ENCODE measurements at regions not wholly inside any gene's neighbourhood (a gene's known extent, or its start where the extent isn't known, plus 50 kb on each side); places are given as distances from the start of the nearest gene placed in this dataset.

GRCh38 chr9:106615118-106615889, 247.7 kb upstream of the ZNF462 start:
- H3K27ac ChIP-seq (ENCODE audit: low read depth, low read length): no peak overlapping the region
- ATAC-seq (no peak), DNase-seq (no peak)
- Mint-ChIP-seq H3K27me3 (peaks cover 0 to 4% (median 0%) of the 10 kb centered on the region in 5 donors), H3K9me3 (peaks cover 0 to 11% (median 4%) of the 10 kb centered on the region in 11 donors), H3K4me3 (no peak overlapping the region), H3K4me1 (no peaks in the 10 kb centered on the region), H3K27ac (no peak overlapping the region), H3K36me3 (no peaks in the 10 kb centered on the region)
- ChIA-PET CTCF (no interaction called here), POLR2A (no interaction called here)
- no peaks in the 10 kb centered on the region for H3K9me3 ChIP-seq (ENCODE audit: control insufficient read depth in 2 of 3, low read length in 3 of 3)
- intact Hi-C loops (cut with micrococcal nuclease): no loop called here
- no peaks in the 10 kb centered on the region for H3K4me1 ChIP-seq (ENCODE audit: control insufficient read depth in 2 of 2, insufficient read depth in 2 of 2, low read length in 2 of 2)
- no peak overlapping the region for H3K4me3 ChIP-seq (ENCODE audit: low read length)
- no peaks in the 10 kb centered on the region for H3K27me3 ChIP-seq (ENCODE audit: control insufficient read depth in 2 of 2, insufficient read depth in 2 of 2, low read length in 2 of 2)
- no peaks in the 10 kb centered on the region for H3K36me3 ChIP-seq (ENCODE audit: control insufficient read depth in 2 of 3, insufficient read depth in 3 of 3, low read length in 3 of 3)

- Histone ChIP-seq H3K27ac (ENCODE audit: low read depth, low read length) (no peak overlapping the region), H3K27me3 (ENCODE audit: control insufficient read depth in 2 of 2, insufficient read depth in 2 of 2, low read length in 2 of 2) (no peaks in the 10 kb centered on the region), H3K9me3 (ENCODE audit: control insufficient read depth in 2 of 3, low read length in 3 of 3) (no peaks in the 10 kb centered on the region), H3K4me1 (ENCODE audit: control insufficient read depth in 2 of 2, insufficient read depth in 2 of 2, low read length in 2 of 2) (no peaks in the 10 kb centered on the region), H3K36me3 (ENCODE audit: control insufficient read depth in 2 of 3, insufficient read depth in 3 of 3, low read length in 3 of 3) (no peaks in the 10 kb centered on the region), H3K4me3 (ENCODE audit: low read length) (no peak overlapping the region)
- Mint-ChIP-seq H3K27ac (no peak overlapping the region), H3K27me3 (peaks cover 0 to 3% (median 0%) of the 10 kb centered on the region in 5 donors), H3K36me3 (no peaks in the 10 kb centered on the region), H3K4me3 (no peak overlapping the region), H3K9me3 (peaks cover 0 to 8% (median 4%) of the 10 kb centered on the region in 11 donors), H3K4me1 (no peaks in the 10 kb centered on the region)
- DNase-seq: no peak
- CTCF ChIA-PET: no interaction called here
- ATAC-seq: no peak
- intact Hi-C loops (cut with micrococcal nuclease): no loop called here
- POLR2A ChIA-PET: interaction anchor here (0.6 kb wide), 1 partner anchor 914 kb away, joined by 4 read pairs; no protein-coding TSS in a partner anchor
Observed at GRCh38 chr9:106616026-106616425, 246.9 kb upstream of the ZNF462 start.

GRCh38 chr9:106616851-106617345, 246.1 kb upstream of the ZNF462 start:
- no peak overlapping the region for H3K4me3 Mint-ChIP-seq
- ChIA-PET CTCF (no interaction called here), POLR2A (no interaction called here)
- no peak for ATAC-seq
- Histone ChIP-seq H3K9me3 (ENCODE audit: control insufficient read depth in 2 of 3, low read length in 3 of 3) (no peaks in the 10 kb centered on the region), H3K4me3 (ENCODE audit: low read length) (no peak overlapping the region), H3K4me1 (ENCODE audit: control insufficient read depth in 2 of 2, insufficient read depth in 2 of 2, low read length in 2 of 2) (no peaks in the 10 kb centered on the region), H3K27ac (ENCODE audit: low read depth, low read length) (no peak overlapping the region), H3K27me3 (ENCODE audit: control insufficient read depth in 2 of 2, insufficient read depth in 2 of 2, low read length in 2 of 2) (no peaks in the 10 kb centered on the region), H3K36me3 (ENCODE audit: control insufficient read depth in 2 of 3, insufficient read depth in 3 of 3, low read length in 3 of 3) (no peaks in the 10 kb centered on the region)
- H3K9me3 Mint-ChIP-seq: peaks cover 0 to 7% (median 3%) of the 10 kb centered on the region in 11 donors
- no peaks in the 10 kb centered on the region for H3K27me3 Mint-ChIP-seq
- no peak overlapping the region for H3K27ac Mint-ChIP-seq
- H3K4me1 Mint-ChIP-seq: no peaks in the 10 kb centered on the region
- intact Hi-C loops (cut with micrococcal nuclease): no loop called here
- DNase-seq: no peak
- H3K36me3 Mint-ChIP-seq: no peaks in the 10 kb centered on the region

- DNase-seq (no peak), ATAC-seq (no peak)
- Mint-ChIP-seq H3K27me3 (peaks cover 0 to 5% (median 0%) of the 10 kb centered on the region in 5 donors), H3K27ac (no peak overlapping the region), H3K9me3 (peaks cover 0 to 9% (median 3%) of the 10 kb centered on the region in 11 donors), H3K4me1 (no peaks in the 10 kb centered on the region), H3K4me3 (no peak overlapping the region), H3K36me3 (no peaks in the 10 kb centered on the region)
- Histone ChIP-seq H3K4me3 (ENCODE audit: low read length) (no peak overlapping the region), H3K27me3 (ENCODE audit: control insufficient read depth in 2 of 2, insufficient read depth in 2 of 2, low read length in 2 of 2) (no peaks in the 10 kb centered on the region), H3K4me1 (ENCODE audit: control insufficient read depth in 2 of 2, insufficient read depth in 2 of 2, low read length in 2 of 2) (no peaks in the 10 kb centered on the region), H3K9me3 (ENCODE audit: control insufficient read depth in 2 of 3, low read length in 3 of 3) (no peaks in the 10 kb centered on the region), H3K36me3 (ENCODE audit: control insufficient read depth in 2 of 3, insufficient read depth in 3 of 3, low read length in 3 of 3) (no peaks in the 10 kb centered on the region), H3K27ac (ENCODE audit: low read depth, low read length) (no peak overlapping the region)
- POLR2A ChIA-PET: no interaction called here
- intact Hi-C loops (cut with micrococcal nuclease): no loop called here
- CTCF ChIA-PET: no interaction called here
Observed at GRCh38 chr9:106619211-106619610, 243.8 kb upstream of the ZNF462 start.

GRCh38 chr9:106620081-106620480, 242.9 kb upstream of the ZNF462 start:
- intact Hi-C loops (cut with micrococcal nuclease): no loop called here

GRCh38 chr9:106620866-106621265, 242.1 kb upstream of the ZNF462 start:
- Histone ChIP-seq H3K4me3 (ENCODE audit: low read length) (no peak overlapping the region), H3K4me1 (ENCODE audit: control insufficient read depth in 2 of 2, insufficient read depth in 2 of 2, low read length in 2 of 2) (no peaks in the 10 kb centered on the region), H3K27ac (ENCODE audit: low read depth, low read length) (no peak overlapping the region), H3K36me3 (ENCODE audit: control insufficient read depth in 2 of 3, insufficient read depth in 3 of 3, low read length in 3 of 3) (no peaks in the 10 kb centered on the region), H3K9me3 (ENCODE audit: control insufficient read depth in 2 of 3, low read length in 3 of 3) (no peaks in the 10 kb centered on the region), H3K27me3 (ENCODE audit: control insufficient read depth in 2 of 2, insufficient read depth in 2 of 2, low read length in 2 of 2) (no peaks in the 10 kb centered on the region)
- no peak for DNase-seq
- intact Hi-C loops (cut with micrococcal nuclease): no loop called here
- ChIA-PET CTCF (no interaction called here), POLR2A (no interaction called here)
- no peak for ATAC-seq
- Mint-ChIP-seq H3K27ac (no peak overlapping the region), H3K9me3 (peaks cover 0 to 9% (median 3%) of the 10 kb centered on the region in 11 donors), H3K4me1 (no peaks in the 10 kb centered on the region), H3K36me3 (no peaks in the 10 kb centered on the region), H3K27me3 (peaks cover 0 to 5% (median 0%) of the 10 kb centered on the region in 5 donors), H3K4me3 (no peak overlapping the region)

More at GRCh38 chr9:106620081-106620480, 242.9 kb upstream of the ZNF462 start:
- ATAC-seq (no peak), DNase-seq (no peak)
- Mint-ChIP-seq H3K9me3 (peaks cover 0 to 9% (median 3%) of the 10 kb centered on the region in 11 donors), H3K4me1 (no peaks in the 10 kb centered on the region), H3K27me3 (peaks cover 0 to 5% (median 0%) of the 10 kb centered on the region in 5 donors), H3K36me3 (no peaks in the 10 kb centered on the region), H3K27ac (no peak overlapping the region), H3K4me3 (no peak overlapping the region)
- H3K36me3 ChIP-seq (ENCODE audit: control insufficient read depth in 2 of 3, insufficient read depth in 3 of 3, low read length in 3 of 3): no peaks in the 10 kb centered on the region
- H3K4me3 ChIP-seq (ENCODE audit: low read length): no peak overlapping the region
- ChIA-PET CTCF (no interaction called here), POLR2A (no interaction called here)
- H3K9me3 ChIP-seq (ENCODE audit: control insufficient read depth in 2 of 3, low read length in 3 of 3): no peaks in the 10 kb centered on the region
- H3K27me3 ChIP-seq (ENCODE audit: control insufficient read depth in 2 of 2, insufficient read depth in 2 of 2, low read length in 2 of 2): no peaks in the 10 kb centered on the region
- no peak overlapping the region for H3K27ac ChIP-seq (ENCODE audit: low read depth, low read length)
- H3K4me1 ChIP-seq (ENCODE audit: control insufficient read depth in 2 of 2, insufficient read depth in 2 of 2, low read length in 2 of 2): no peaks in the 10 kb centered on the region

All from naive thymus-derived CD4-positive, alpha-beta T cell (primary cell).